ENCODE measurements at regions not wholly inside any gene's neighbourhood (a gene's known extent, or its start where the extent isn't known, plus 50 kb on each side); places are given as distances from the start of the nearest gene placed in this dataset.

DNA sequence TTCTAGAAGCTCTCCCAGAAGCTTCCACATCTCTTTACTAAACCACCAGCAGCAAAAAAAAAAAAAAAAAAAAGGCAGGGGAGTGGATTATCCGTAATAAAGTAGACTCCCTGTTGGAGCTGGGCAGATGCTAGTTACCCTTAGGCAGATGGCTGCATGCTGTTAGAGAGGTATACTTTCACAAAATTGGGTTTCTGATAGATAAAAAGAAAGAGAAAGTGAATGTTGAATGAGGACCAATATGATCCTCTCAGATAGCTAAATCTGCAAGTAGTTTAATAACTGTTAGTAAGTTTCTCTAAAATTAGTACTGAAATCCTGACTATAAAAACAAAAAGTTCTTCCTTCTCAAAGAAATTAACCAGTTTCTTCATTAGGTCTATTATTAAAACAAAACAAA lies 195.4 kb downstream of the ANAPC10 start:
- FAIRE-seq (no peak), DNase-seq (ENCODE audit: low spot score) (no peak)

DNA sequence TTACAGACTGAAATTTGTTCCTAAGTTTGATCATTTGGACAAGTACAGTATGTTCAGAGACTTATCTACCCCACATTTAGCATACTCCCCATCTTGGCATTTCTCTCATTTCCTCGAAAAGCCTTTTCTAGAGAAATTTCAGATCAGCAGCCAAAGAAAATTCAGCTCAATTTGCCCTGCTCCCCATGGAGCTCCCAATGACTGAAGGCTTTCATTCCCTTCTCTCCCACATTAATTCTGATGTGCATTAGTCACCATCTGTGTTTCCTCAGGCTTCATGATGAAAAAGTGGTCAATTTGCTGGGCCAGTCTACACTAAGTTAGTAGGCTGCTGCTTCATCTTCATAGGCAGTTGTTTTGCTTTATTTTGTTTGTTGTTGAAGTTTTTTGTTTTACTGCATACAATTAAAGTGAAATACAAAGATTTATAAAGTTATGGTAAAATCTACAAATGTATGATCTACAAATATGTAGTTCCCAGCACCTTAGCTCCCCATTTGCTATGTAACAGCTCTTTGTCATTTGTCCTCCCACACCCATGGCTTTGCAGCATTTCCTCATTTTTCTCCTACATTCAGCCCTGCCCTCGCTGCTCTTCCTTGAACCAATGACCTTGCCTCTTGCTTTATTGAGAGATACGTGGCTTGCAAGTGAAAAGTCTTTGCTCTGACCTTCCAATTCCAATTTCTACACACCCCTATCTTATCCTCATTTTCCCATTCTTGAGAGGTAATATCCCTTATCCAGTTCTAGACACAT lies 193.9 kb downstream of the ANAPC10 start:
- DNase-seq (ENCODE audit: low spot score) (no peak), FAIRE-seq (no peak)

DNA sequence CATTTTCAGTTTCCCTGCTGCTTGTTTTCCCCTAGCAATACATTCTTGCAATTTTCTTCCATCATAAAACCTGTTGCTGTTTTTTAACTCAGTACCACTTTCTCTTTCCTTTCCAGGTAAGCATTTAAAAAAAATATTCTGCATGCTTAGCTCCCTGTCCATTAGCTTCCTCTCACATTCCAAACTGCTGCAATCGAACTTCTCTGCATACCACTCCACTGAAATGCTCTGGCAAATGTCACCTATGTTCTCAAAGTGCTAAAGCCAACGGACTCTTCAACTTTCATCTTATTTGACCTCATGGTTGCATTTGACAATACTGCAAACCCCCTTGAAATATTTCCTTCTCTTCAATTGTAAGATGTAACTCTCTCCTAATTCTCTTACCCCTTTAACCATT lies 192.7 kb downstream of the ANAPC10 start:
- FAIRE-seq (no peak), DNase-seq (ENCODE audit: low spot score) (no peak)

DNA sequence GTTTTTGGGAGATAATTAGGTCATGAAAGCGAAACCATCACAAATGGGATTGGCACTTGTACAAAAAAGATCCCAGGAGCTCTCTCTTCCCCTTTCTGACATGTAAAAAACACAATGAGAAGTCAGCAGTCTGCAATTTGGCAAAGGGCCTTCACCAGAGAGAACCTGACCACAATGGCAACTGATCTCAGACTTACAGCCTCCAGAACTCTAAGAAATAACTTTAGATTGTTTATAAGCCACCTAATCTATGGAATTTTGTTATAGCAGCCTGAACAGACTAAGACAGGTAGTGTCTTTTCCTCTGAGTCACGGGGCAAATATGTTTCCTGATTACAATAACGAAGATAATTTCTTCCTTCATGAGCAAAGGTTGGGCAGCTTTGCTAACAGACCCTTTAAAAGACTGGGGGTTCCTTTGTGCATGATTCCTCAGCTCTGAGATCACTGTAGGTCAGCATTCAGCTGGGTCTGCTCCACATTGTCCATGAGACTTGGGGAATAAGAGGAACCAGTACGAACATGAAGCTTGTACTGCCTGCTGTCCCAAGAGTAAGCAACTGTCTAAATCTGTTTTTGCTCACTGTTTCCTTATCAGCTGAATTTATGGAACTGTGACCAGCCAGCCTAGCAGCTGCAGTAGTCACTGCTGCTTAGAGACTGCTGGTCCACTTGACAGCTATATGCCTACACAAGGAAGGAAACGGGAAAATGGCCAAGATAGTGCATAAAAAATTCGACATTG lies 191.6 kb downstream of the ANAPC10 start:
- DNase-seq (ENCODE audit: low spot score) (no peak), FAIRE-seq (no peak)

DNA sequence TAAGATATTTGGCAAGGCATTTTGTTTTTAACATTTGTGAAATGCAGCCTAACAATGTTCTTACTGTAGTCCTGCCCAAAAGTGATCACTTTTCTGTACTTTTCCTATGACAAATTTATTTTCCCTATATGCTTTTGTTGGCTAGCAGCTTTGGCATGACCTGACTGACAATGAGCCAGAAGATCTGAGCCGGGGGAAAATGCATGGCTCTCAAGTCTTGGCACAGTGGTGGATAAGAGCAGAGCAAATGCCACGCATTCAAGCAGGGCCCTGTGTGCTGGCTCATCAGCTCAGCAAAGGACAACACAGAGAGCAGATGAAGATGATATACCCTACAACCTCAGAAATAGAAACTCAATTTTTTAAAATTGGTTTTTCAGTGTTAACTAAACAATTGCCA lies 187.3 kb downstream of the ANAPC10 start:
- DNase-seq (ENCODE audit: low spot score) (no peak), FAIRE-seq (no peak)
